COLO668 (cell line): ENCODE measurements at regions not wholly inside any gene's neighbourhood (a gene's known extent, or its start where the extent isn't known, plus 50 kb on each side); places are given as distances from the start of the nearest gene placed in this dataset.
"Not testable (repeated sequence)": the region's sequence is repeated elsewhere in the genome, so short reads cannot be mapped to it uniquely, and the experiment has no call there.

Experiments
- DNase-seq: peaks from one replicate; lab custom pipeline; 2025; ENCODE audit not compliant: unreplicated experiment; lab: John Stamatoyannopoulos, UW

- no peak for DNase-seq
Measured at GRCh38 chr6:4341078-4341797, 205.9 kb upstream of the ECI2 start.

DNA sequence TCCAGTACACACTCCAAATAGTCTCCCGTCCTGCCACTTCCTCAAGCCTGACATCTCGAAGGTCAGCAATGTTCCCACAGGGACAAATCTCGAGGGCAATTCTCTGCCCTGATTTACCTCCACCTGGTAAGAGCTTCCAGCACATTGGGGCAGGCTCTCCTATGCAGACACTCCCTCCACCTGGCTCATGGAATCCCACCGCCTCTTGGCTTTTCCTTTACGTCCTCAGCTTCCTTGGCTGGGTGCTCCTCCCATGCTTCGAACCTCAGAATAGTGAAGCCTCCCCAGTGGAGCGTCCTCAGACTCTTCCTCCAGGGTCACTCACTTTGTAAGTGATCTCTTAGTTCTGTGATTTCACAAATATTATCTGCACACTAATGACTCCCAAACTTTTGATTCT is 205.2 kb upstream of the ECI2 start:
- no peak for DNase-seq

- DNase-seq: no peak
Measured at GRCh38 chr6:4338884-4339283, 203.5 kb upstream of the ECI2 start.

- DNase-seq: no peak
Measured at GRCh38 chr6:4336778-4337442, 201.5 kb upstream of the ECI2 start.

- no peak for DNase-seq
Measured at GRCh38 chr6:4336084-4336483, 200.7 kb upstream of the ECI2 start.

- DNase-seq: not testable (repeated sequence)
Measured at GRCh38 chr6:4334158-4334740, 198.9 kb upstream of the ECI2 start.

GRCh38 chr6:4327841-4328240 is 192.5 kb upstream of the ECI2 start:
- no peak for DNase-seq

DNA sequence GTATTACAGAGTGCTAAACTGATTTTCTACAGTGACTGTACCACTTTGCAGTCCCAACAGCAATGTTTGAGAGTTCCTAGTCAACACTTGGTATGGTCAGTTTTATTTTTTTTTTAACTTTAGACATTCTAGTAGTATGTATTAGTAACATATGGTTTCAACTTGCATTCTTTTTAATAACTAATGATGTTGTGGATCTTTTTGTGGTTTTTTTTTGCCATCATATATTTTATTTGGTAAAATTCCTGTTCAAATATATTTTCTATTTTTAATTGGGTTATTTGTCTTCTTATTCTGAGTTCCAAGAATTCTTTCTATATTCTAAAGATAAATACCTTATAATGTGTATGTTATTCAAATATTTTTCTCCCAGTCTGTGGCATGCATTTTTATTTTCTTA is 189.4 kb upstream of the ECI2 start:
- no peak for DNase-seq

DNA sequence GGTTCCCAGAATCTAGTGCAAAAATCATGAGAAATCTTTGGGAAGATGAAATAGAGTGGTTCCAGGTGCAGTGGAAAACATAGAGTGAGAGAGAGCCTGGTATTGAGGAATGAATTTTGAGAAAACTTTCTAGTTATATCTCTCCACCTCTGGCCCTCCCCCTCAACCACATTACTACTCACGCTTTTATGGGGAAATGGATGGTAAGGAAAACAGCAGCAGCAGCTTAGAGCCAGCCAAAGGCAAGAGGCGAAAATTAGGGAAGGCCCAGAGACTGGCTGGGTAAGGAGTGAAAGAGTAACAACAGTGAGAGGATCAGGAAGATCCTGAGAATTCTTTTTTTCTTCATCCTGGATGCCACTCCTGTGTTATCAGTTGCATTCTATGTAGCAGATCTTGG is 187.9 kb upstream of the ECI2 start:
- no peak for DNase-seq

DNA sequence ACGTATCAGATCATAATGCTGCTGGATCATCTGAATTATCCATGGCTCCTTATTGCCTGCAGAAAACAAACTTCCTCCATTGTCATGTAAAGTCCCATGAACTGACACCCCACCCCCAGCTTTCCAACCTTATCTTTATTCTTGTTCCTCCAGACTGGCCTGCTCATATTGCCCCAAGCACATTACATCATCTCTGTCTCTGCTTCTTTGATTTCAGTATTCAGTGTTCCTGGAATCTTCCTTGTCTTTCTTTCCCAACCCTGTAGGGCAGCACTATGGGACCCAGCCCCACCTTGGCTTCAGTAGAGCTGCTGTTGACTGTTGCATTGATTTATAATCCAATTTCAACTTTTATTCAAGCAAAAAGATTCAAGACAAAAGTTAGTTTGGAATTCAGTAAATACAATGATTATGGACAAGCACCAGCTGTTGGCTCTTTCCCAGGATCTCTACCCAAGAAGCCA is 187.5 kb upstream of the ECI2 start:
- DNase-seq: no peak

GRCh38 chr6:4322134-4322845 is 186.9 kb upstream of the ECI2 start:
- no peak for DNase-seq

- no peak for DNase-seq
Measured at GRCh38 chr6:4320860-4321259, 185.5 kb upstream of the ECI2 start.

GRCh38 chr6:4319981-4320683 is 184.8 kb upstream of the ECI2 start:
- DNase-seq: no peak

DNA sequence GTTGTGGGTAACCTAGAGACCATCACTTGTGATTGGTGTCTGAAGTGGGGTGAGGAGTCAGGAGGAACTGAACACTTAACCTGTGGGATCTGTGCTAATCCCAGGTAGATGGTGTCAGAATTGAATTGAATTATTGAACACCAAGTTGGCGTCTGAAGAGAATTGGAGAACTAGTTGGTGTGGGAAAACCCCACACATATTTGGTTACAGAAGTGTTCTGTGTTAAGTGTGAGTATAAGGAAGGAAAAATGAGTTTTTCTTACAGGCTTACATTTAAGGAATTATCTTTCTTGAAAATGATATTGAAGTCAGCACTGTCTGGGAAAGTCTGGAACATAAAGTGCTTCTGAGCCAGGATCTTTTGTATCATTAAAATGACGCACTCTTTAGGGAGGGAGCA is 182.9 kb upstream of the ECI2 start:
- no peak for DNase-seq

DNA sequence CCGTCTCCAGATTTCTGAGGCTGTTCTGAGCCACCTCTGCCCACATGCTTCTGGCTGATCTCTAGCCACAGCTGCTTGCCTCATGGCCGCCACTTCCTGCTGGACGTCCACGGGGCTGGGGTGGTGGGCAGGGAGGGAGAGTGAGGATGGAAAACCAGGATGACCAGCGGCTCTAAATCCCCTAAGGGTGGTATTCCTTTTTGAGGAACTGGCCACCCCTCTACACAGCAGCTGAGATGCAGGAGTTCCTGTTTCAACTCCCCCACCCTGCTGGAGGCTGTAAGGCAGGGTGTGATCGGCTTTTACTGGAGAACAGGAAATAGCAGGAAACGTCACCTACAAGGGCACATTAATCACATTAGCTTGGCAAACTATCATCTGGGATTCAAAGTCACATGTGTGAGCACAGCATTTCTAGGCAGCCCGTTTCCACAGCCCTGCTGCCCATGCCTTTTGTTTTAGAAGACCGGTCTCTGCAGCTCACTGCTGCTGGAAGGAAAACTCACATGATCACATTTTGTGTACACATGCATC is 181.6 kb upstream of the ECI2 start:
- no peak for DNase-seq

GRCh38 chr6:4314201-4314707 is 178.9 kb upstream of the ECI2 start:
- no peak for DNase-seq

DNA sequence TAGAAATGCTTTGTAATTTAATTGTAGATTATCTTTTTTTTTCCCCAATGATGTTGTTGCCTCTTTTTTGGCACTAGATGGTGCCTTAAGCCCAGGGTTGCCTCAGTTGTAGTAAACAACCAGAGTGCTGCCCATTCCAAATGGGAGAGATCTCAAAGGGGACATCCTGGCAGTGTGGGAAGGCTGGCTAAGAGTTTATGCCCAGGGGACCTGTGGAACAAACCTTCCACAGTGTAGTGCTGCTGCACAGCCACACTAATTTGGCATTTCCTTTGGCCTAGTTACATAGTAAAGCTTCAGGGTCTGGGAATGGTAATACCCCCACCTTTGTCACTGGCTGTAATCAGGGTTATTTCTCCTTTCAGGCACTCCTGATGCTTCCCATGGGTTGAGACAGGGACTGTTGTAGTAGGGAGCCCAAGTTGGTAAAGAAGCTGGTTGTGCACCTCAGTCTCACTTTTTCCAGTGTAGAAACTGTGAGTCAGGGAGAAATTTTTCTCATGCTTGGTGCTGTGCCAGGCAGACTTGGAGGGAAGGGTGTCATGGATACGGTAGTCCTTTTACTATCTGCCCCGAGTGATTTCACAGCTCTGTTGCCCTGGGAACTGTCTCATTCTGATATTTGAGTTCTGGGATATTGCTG is 177.8 kb upstream of the ECI2 start:
- DNase-seq: no peak

GRCh38 chr6:4311976-4312860 is 176.8 kb upstream of the ECI2 start:
- DNase-seq: no peak

DNA sequence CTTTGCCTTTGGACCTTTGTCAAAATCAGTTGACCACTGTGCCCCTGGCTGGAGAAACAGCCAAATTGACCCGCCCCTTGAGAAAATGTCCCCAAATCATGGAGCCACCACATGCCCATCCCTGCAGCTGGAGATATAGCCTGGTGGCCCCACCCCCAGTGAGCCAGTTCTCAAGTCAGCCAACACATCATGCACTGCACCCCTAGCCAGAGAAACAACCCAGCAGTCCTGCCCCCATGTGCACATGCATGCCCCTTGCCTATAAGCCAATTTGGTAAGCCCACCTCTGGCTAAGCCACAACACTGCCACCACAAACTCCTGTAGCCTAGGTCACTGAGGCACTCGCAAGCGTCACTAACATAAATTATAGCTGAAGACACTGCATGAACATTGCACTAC is 174.2 kb upstream of the ECI2 start:
- no peak for DNase-seq
